KBM-7 (cell line): ENCODE measurements at regions not wholly inside any gene's neighbourhood (a gene's known extent, or its start where the extent isn't known, plus 50 kb on each side); places are given as distances from the start of the nearest gene placed in this dataset.
"Not testable (repeated sequence)": the region's sequence is repeated elsewhere in the genome, so short reads cannot be mapped to it uniquely, and the experiment has no call there.

Experiments
- DNase-seq: peaks from one replicate; pipeline ENCODE4 v3.0.0-alpha.2; 2015
- in situ Hi-C: fragments of 300-500 bp; cut with MboI; formaldehyde crosslinking; loops from 2 replicates; pipeline ENCODE4 v1.14.3; 2020; ENCODE audit warnings: low sequenced_read_pairs, low pct_unique_long_range_greater_than_20kb, mixed read lengths

DNA sequence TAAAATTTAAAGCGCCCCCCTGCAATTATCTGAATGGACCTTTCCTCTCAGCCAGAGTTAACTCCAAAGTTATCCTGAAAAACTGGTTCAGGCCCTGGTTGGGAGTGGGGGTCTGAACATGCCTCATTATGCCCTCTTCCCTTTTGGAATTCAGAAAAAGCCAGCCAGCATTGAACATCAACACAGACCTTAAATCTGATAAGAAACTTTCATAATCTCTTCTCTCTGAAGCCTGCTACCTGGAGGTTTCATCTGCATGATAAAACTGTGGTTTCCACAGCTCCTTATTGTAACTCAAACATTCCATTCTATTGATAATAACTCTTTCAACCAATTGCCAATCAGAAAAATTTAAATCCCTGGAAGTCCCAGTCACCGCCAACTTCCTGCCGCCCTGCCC lies 133.3 kb downstream of the ARL4A start:
- in situ Hi-C loops: no loop called here
- DNase-seq: no peak

DNA sequence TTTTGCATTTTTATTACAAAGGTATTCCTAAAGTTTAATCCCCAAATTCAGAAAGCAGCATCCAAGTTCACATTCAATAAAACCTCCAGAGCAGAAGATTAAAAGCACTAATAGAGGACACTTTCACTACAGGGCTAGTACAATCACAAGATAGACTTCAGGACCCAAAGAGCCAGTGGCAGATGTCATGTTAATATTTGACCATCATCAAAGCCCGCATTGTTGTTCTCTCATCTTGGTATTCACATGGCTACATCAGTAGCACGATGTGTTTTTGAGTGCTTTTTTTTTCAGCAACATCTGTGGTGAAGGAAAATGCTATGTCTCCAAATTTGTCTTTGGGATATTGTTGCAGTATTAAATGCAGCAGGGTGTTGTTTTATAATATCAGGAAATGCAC lies 134.3 kb downstream of the ARL4A start:
- in situ Hi-C loops: no loop called here
- no peak for DNase-seq

DNA sequence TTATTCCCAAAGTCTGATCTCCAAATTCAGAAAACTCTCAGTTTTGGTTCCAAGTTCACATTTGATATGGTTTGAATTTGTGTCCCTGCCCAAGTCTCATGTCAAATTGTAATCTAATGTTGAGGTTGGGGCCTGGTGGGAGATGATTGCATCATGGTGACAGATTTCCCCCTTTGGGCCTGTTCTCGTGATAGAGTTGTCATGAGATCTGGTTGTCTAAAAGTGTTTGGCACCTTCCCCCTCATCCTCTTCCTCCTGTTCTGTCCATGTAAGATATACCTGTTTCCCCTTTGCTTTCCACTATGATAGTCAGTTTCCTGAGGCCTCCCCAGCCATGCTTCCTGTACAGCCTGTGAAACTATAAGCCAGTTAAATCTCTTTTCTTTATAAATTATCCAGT lies 138.6 kb downstream of the ARL4A start:
- in situ Hi-C loops: no loop called here
- DNase-seq: peak; percentile 47

DNA sequence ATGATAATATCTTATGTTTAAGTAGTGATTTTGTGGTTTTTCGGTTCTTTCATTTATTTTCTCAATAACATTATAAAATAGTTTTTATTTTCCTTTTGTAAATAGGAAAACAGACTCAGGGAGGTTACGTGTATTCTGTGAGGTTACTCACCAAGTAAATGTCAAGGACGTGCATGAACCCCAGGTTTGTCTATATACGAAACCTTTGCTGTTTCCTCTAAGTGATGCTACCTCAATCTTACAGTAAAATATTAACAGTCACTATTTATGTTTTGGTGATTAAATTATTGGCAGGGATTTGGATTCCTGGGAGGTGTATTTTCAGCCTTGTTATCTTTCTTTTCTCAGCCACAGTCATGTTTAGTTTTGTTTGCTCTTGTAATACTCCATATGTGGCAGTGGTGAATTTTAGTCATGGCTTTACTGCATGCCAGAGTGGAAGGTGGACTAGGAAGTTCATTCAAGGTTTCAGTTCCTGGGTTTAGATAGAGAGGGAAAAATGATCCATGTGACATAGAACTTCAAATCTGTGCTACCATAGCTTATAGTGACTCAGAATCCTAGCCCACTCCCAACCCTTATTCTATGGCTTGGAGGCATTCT lies 139.9 kb downstream of the ARL4A start:
- DNase-seq: no peak
- in situ Hi-C loops: no loop called here

DNA sequence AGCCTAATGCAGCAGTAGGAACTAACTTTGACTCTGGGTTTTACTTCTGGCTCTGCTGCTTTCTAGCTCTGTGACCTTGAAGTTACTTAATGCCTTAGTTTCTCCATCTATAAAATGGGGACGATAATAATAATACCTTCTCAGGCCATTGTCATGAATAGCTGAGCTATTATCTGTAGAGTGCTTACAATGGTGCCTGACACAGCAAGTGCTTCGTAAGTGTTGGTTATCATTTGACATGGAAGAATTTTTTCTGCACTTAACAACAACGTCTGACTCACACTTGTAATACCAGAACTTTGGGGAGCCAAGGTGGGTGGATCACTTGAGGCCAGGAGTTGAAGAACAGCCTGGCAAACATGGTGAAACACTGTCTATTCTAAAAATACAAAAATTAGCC lies 140.5 kb downstream of the ARL4A start:
- in situ Hi-C loops: no loop called here
- no peak for DNase-seq

DNA sequence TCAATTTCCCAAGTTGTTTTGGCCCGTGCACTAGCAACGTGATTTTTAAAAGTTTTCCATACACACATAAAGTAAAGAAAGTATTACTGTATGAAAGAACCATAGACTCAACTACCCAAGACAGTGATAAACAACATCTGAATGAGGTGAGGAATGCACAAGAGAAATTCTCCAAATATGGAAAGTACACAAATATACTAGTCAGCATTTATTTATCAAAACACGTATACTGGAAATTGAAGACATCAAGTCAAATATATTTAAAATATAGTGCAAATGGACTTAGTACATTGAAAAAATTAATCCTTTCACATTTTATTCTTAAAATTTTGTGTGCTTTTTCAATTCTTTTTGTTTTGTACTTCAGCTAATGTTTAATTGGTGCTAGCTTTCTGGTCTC lies 143.6 kb downstream of the ARL4A start:
- no peak for DNase-seq
- in situ Hi-C loops: no loop called here

DNA sequence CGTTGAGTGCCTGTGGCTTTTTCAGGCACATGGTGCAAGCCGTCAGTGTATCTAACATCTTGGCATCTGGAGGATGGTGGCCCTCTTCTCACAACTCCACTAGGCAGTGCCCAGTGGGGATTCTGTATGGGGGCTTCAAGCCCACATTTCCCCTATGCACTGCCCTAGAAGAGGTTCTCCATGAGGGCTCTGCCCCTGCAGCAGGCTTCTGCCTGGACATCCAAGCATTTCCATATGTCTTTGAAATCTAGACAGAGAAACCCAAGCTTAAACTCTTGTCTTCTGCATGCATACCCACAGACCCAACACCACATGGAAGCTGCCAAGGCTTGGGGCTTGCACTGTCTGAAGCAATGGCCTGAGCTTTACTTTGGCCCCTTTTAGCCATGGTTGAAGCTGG lies 146.4 kb downstream of the ARL4A start:
- in situ Hi-C loops: no loop called here
- DNase-seq: no peak

DNA sequence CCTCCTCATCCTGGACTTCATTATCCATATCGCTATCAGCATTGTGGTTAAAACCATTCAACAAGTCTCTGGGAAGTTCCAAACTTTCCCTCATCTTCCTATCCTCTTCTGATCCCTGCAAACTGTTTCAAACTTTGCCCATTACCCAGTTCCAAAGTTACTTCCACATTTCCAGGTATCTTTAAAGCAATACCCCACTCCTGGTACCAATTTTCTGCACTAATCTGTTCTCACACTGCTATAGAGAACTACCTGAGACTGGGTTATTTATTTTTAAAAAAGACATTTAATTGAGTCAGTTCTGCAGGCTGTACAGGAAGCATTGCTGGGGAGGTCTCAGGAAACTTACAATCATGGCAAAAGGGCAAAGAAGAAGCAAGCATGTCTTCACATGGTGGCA lies 147.3 kb downstream of the ARL4A start:
- in situ Hi-C loops: no loop called here
- DNase-seq: no peak

DNA sequence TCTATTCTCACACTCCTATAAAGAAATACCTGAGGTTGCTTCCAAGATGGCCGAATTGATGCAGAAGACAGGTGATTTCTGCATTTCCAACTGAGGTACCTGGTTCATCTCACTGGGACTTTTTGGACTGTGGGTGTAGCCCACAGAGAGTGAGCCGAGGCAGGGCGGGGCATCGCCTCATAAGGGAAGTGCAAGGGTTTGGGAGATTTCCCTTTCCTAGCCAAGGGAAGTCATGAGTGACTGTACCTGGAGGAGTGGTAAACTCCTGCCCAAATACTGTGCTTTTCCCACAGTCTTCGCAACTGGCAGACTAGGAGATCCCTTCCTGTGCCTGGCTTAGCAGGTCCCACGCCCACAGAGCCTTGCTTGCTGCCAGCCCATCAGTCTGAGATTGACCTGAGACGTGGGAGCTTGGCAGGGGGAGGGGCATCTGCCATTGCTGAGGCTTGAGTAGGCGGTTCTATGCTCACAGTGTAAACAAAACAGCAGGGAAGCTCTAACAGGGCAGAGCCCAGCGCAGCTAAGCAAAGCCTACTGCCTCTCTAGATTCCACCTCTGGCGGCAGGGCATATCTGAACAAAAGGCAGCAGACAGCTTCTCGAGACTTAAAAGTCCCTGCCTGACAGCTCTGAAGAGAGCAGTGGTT lies 152.2 kb downstream of the ARL4A start:
- in situ Hi-C loops: no loop called here
- no peak for DNase-seq

DNA sequence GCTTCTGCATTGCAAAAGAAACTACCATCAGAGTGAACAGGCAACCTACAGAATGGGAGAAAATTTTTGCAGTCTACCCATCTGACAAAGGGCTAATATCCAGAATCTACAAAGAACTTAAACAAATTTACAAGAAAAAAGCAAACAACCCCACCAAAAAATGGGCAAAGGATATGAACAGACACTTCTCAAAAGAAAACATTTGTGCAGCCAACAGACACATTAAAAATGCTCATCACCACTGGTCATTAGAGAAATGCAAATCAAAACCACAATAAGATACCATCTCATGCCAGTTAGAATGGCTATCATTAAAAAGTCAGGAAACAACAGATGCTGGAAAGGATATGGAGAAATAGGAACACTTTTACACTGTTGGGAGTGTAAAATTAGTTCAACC lies 157.3 kb downstream of the ARL4A start:
- in situ Hi-C loops: not testable (repeated sequence)

DNA sequence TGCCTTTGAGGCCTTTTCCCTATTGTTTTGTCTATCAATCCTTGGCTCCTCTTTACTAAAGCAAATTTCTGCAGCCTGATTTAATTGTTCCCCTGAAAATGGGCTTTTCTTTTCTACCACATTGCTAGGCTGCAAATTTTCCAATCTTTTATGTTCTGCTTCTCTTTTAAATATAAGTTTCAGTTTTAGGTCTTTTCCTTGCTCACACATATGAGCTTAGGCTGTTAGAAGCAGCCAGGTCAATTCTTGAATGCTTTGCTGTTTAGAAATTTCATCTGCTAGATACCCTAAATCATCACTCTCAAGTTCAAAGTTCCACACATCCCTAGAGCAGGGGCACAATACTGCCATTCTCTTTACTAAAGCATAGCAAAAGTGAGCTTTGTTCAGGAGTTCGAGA lies 159.6 kb downstream of the ARL4A start:
- in situ Hi-C loops: no loop called here
- no peak for DNase-seq

More for the DNA sequence above, 157.3 kb downstream of the ARL4A start:
- DNase-seq: not testable (repeated sequence)

DNA sequence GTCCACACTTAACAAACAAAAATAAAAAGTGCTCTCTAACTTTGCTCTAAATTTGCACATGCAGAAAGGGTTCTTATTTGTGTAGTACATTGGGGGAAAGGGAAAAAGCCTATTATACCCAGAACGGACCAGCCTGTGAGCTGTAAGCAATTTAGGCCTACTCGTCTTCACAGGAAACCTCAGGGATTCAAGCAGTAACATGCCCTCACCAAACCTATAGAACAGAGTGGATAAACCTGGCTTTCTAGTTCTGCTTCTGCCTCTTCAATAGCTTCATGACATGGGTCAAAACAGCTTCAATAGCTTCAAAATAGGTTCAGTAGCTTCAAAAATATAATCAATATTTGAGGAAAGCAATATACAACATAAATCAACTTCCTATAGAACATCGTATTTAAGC lies 163.7 kb downstream of the ARL4A start:
- in situ Hi-C loops: no loop called here
- DNase-seq: no peak

DNA sequence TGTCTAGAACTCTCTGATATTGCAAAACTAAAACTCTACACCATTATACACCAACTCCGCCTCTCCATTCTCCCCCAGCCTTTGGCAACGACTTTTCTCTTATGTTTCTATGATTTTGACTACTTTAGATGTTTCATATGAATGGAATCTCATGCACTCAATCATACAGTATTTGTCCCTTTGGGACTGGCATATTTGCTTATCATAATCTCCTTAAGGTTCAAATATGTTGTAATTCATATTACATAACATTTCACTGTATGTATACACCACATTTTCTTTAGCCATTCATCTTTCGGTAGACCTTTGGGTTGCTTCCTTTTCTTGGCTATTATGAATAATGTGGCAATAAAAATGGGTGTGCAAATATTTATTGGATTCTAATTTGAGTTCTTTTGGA lies 164.4 kb downstream of the ARL4A start:
- no peak for DNase-seq
- in situ Hi-C loops: no loop called here

DNA sequence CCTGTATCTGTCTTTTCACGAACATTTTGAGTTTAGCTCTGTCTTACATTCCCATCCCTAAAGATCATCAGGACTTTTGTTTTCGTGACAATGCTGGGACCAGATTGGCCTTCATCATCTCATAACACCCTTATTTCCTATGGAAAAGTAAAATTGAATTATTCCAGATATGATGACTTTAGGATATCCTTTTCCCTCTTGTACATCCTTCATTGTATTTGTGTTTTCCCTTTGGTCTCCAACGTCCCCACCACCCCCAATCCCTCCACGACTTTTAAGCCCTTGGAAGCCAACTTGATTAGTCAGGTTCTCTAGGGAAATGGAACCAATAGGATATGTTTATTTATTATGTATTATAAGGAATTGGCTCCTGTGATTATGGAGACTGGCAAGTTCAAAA lies 167.6 kb downstream of the ARL4A start:
- in situ Hi-C loops: no loop called here
- DNase-seq: no peak

DNA sequence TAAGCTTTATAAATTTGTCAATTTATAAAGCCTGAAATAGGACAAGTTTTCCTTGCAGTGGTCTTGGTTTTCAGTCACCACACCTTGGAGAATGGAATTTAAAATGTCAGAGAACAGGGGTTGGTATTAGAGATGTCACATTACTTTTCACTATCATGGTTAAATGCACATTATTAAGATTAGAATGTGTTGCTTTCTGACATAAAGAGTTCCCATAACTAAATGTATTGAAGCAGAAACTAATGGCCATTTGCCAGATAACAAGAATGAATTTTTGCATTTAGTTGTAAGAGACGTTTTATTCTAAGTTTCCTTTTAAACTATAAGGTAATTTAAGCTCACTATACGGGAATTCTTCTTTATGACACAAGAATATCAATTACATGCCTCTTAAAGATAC lies 172.3 kb downstream of the ARL4A start:
- in situ Hi-C loops: no loop called here
- no peak for DNase-seq

DNA sequence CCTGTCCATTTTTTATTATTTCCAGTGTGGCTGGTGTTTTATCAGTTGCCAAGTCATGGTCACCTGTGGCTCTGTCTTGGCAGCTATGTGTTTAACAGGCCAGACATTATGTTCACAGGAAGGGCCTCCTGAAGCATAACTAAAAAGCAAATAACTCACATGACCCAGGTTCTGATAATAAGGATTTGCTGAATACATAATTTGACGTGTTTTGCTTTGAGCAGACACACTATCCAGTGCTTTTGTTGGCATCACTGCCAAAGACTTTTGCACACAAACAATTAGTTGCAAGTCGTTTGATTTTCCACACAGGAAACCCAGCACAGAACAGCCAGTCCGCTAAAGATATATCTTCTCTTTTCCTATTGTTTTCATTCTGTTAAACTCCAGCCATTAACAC lies 173.6 kb downstream of the ARL4A start:
- no peak for DNase-seq
- in situ Hi-C loops: no loop called here

DNA sequence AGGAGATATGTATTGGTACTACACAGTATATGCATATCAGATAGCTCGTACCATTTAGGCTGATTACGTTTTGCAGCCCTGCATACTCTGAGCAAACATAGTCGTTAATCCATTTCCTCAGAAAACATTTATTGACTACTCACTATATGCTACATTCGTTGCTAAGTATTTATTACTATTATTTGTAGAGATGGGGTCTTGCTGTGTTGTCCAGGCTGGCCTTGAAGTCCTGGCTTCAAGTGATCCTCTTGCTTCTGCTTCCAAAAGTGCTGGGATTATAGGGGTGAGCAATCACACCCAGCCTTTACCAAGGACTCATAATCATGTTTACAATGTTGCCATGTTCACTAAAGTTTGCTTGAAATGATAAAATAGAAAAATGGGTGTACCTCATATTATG lies 174.7 kb downstream of the ARL4A start:
- in situ Hi-C loops: no loop called here
- no peak for DNase-seq

DNA sequence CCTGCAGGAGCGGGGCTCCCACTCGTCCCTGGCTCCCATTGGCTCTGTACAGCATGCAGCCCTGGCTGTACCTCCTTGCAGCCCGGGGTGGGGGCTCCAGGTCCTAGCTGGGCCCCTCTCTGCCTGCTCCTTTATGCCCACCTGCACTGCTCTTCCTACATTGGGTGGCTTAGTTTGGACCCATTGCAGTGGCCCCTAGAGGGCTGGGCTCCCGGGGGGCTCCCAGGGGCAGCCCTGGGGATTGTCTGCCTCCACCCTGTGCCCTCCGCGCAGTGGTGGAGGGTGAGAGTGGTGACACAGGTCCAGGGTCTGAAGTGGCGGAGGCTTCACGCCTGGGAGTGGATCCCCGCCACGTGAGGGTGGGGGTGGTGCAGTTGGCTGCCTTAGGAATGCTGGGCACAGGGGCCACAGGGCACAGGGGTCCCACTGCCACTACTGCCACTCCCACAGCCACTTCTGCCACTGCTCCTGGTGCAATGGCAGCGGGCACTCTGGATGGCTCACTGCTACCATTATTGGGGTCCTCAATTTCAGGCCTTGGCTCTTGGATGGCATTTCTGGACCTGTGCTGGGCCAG lies 177.1 kb downstream of the ARL4A start:
- in situ Hi-C loops: no loop called here
- no peak for DNase-seq

DNA sequence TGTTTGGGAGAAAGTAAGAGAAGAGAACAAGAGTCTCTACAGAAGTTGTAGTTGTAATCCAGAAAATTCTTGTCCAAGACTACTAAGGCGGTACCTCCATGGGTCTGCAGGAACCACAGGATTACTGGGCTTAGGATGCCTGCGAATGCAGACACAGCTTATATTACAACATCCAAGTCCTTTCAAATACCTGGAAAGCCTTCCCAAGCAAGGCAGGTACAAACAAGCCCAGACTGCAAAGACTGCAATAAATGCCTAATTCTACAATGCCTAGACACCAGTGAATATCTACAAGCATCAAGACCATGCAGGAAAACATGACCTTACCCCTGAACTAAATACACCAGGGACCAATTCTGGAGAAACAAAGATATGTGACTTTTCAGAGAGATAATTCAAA lies 178.2 kb downstream of the ARL4A start:
- in situ Hi-C loops: no loop called here
- DNase-seq: no peak

DNA sequence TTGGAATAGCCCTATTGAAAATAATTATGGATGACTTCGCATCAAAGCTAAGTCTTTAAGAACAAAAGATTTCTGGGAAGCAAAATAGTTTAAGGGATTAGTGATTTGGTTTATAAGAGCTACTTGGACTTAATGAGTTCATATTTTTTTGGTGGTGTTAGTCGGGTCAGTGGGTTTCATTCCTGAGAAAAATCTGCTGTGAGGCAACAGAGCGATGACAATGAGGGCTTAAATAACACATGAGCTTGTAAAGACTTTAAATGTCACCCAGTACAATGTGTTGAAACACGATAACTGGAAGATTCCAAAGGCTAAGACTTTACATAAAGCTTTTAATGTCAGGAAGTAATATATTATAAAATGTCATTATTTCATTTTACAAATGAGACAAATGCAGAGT lies 178.8 kb downstream of the ARL4A start:
- DNase-seq: no peak
- in situ Hi-C loops: no loop called here

DNA sequence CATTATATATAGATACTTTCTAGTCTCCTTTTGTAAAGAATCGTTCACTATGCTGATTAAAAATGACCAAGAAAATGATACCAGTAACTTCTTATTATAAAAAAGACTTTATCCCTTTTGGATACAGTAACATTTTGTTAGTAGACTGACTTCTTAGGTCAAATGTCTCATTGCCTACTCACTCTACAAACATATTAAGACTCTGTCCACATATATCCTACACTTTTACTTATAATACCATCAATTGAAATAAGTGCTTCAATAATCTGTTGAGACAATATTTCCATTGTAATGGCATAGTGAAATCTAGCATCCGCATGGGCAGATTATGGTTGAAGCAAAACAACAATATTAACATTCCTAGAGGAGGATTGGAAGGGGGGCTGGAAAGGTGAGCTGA lies 180.6 kb downstream of the ARL4A start:
- in situ Hi-C loops: no loop called here
- DNase-seq: no peak
